Naive B cell (primary cell): ENCODE measurements at regions not wholly inside any gene's neighbourhood (a gene's known extent, or its start where the extent isn't known, plus 50 kb on each side); places are given as distances from the start of the nearest gene placed in this dataset.

Source experiments
- ATAC-seq, 2 donors: fragments of 150-1000 bp; cut with Tn5 transposase; 2 replicates each; pipeline ENCODE4 v1.10.0; 2021; ENCODE audit warnings: low read depth in 2 of 2, mild to moderate bottlenecking in 2 of 2, moderate library complexity in 2 of 2
- DNase-seq: peaks from one replicate; pipeline ENCODE4 v3.0.0; 2022
- H3K27ac Mint-ChIP-seq, 6 donors: one replicate each; pipeline ENCODE4 v1.8.0; 2020 to 2022; ENCODE audit warnings: mild to moderate bottlenecking in 6 of 6, mixed read lengths in 6 of 6, moderate library complexity in 5 of 6, inconsistent platforms in 2 of 6
- H3K27me3 Mint-ChIP-seq, 3 donors: one replicate each; pipeline ENCODE4 v1.8.0; 2021 to 2022; ENCODE audit warnings: mixed read lengths in 3 of 3, mild to moderate bottlenecking in 1 of 3
- H3K36me3 Mint-ChIP-seq, 2 donors: one replicate each; pipeline ENCODE4 v1.8.0; 2020 to 2022; ENCODE audit warnings: mixed read lengths in 2 of 2, inconsistent platforms in 1 of 2, mild to moderate bottlenecking in 1 of 2
- H3K4me1 Mint-ChIP-seq, 3 donors: one replicate each; pipeline ENCODE4 v1.8.0; 2020 to 2022; ENCODE audit warnings: mixed read lengths in 3 of 3, inconsistent platforms in 1 of 3, mild to moderate bottlenecking in 1 of 3, moderate library complexity in 1 of 3
- H3K4me3 Mint-ChIP-seq, 8 donors: one replicate each; pipeline ENCODE4 v1.8.0; 2020 to 2022; ENCODE audit warnings: mild to moderate bottlenecking in 8 of 8, mixed read lengths in 8 of 8, moderate library complexity in 8 of 8, inconsistent platforms in 2 of 8
- H3K9me3 Mint-ChIP-seq, 7 donors: one replicate each; pipeline ENCODE4 v1.8.0; 2020 to 2022; ENCODE audit warnings: mixed read lengths in 7 of 7, mild to moderate bottlenecking in 5 of 7, inconsistent platforms in 2 of 7, moderate library complexity in 1 of 7

- peaks cover 0 to 2% (median 0%) of the 10 kb centered on the region in 7 donors for H3K9me3 Mint-ChIP-seq
- DNase-seq = no peak
- H3K36me3 Mint-ChIP-seq = no peaks in the 10 kb centered on the region
These were observed 196.2 kb upstream of the PRDM1 start for GRCh38 chr6:105889902-105890301.

DNA sequence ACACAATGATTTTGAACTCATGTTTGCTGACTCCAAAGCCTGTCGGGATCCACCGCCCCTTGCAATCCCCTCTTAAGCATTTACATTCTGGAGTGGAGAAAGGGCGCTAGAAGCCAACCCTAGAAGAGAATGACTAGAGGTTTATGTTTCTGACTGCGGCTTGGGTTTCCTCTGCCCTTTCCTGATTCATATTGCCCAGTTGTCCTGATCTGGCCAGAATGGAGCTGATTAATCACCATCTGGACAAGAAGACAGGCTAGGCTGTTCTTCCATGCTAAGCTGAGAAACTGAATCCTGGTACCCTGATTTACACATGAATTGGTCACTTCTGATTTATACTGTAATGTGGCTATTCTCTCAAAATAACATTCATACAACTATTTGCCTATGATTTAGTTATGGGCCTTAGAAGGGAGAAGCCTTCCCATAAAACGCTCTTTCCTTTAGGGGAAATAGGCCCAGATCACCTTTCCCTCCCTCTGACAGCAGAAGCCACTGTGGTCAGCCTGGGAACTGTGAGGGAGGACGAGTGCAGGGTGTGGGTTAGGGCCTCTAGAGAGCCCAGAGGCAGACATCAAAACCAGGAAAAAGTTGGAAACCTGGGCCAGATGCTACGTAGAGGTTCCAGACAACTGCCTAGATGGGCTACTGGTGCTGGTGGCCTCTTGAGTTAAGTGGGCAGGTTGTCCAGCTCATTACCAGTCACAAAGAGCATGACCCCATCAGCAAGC, 199.2 kb upstream of the PRDM1 start:
- H3K4me3 Mint-ChIP-seq = no peak overlapping the region
- no peaks in the 10 kb centered on the region for H3K36me3 Mint-ChIP-seq
- H3K9me3 Mint-ChIP-seq = peaks cover 0 to 2% (median 0%) of the 10 kb centered on the region in 7 donors
- DNase-seq (no peak), ATAC-seq (no peak)
- H3K27ac Mint-ChIP-seq = peak overlapping the region in 3 of 6 donors; percentile 33 to 71 (median 58)
- H3K4me1 Mint-ChIP-seq = peaks cover 22 to 35% (median 31%) of the 10 kb centered on the region in 3 donors
- no peaks in the 10 kb centered on the region for H3K27me3 Mint-ChIP-seq

More at GRCh38 chr6:105889902-105890301, 196.2 kb upstream of the PRDM1 start:
- ATAC-seq = no peak
- H3K27me3 Mint-ChIP-seq = no peaks in the 10 kb centered on the region
- H3K4me1 Mint-ChIP-seq = peaks cover 2 to 20% (median 17%) of the 10 kb centered on the region in 3 donors
- H3K4me3 Mint-ChIP-seq = no peak overlapping the region
- no peak overlapping the region for H3K27ac Mint-ChIP-seq

DNA sequence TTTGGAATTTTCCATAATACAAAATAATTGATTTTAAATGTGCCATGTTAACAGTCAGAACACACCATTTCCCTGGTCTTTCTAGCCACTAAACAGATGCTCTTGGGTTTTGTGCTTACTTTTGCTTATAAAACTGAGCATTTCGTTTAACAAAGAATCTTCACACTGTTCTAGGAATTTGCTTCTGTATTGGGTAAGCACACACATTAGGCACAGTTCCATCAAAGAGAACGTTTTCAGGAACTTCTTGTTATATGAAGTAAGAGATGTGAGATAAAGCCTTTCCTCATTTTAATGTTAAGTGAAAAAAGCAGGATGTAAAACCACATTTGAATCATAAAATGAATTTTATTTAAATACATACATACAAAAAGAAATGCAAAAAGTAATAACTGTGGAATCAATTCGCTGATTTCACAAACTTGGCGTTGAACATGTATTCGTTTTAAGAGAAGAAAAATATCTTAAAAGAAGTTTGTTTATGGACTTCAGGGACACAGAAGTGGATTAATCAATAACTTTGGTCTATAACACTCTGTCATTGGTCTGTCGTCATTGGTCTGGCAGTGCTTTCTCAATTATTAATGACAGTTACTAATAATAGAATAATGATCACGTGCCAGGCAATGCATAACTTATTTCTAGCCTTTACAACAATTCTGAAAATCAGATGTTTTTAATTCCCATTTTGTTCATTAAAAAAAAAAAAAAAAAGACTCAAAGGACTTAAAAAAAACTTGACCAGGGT, 199.9 kb upstream of the PRDM1 start:
- H3K4me3 Mint-ChIP-seq = no peak overlapping the region
- H3K27ac Mint-ChIP-seq = no peak overlapping the region
- H3K27me3 Mint-ChIP-seq = no peaks in the 10 kb centered on the region
- ATAC-seq = no peak
- no peak for DNase-seq
- H3K4me1 Mint-ChIP-seq = peaks cover 28 to 41% (median 38%) of the 10 kb centered on the region in 3 donors
- H3K9me3 Mint-ChIP-seq = peaks cover 0 to 2% (median 0%) of the 10 kb centered on the region in 7 donors
- H3K36me3 Mint-ChIP-seq = no peaks in the 10 kb centered on the region

- Mint-ChIP-seq H3K27ac (peak overlapping the region in 5 of 6 donors; percentile 10 to 87 (median 45)), H3K9me3 (no peaks in the 10 kb centered on the region), H3K36me3 (no peaks in the 10 kb centered on the region), H3K4me3 (peak overlapping the region in 2 of 8 donors; percentile 21 to 36), H3K27me3 (no peaks in the 10 kb centered on the region), H3K4me1 (peaks cover 40 to 56% (median 56%) of the 10 kb centered on the region in 3 donors)
- DNase-seq (peak; percentile 25), ATAC-seq (peak; percentile 63 to 66)
These were observed 201.7 kb upstream of the PRDM1 start for GRCh38 chr6:105884426-105884825.

- no peaks in the 10 kb centered on the region for H3K9me3 Mint-ChIP-seq
- H3K27me3 Mint-ChIP-seq = no peaks in the 10 kb centered on the region
- DNase-seq = no peak
- no peaks in the 10 kb centered on the region for H3K36me3 Mint-ChIP-seq
- no peak for ATAC-seq
- peaks cover 40 to 59% (median 56%) of the 10 kb centered on the region in 3 donors for H3K4me1 Mint-ChIP-seq
- peak overlapping the region in 3 of 8 donors; percentile 4 to 36 (median 27) for H3K4me3 Mint-ChIP-seq
- peak overlapping the region in 4 of 6 donors; percentile 19 to 87 (median 58) for H3K27ac Mint-ChIP-seq
These were observed 202.1 kb upstream of the PRDM1 start for GRCh38 chr6:105884011-105884410.

GRCh38 chr6:105882828-105883227, 203.3 kb upstream of the PRDM1 start:
- no peak for ATAC-seq
- no peaks in the 10 kb centered on the region for H3K36me3 Mint-ChIP-seq
- H3K27ac Mint-ChIP-seq = peak overlapping the region in 4 of 6 donors; percentile 9 to 80 (median 29)

DNA sequence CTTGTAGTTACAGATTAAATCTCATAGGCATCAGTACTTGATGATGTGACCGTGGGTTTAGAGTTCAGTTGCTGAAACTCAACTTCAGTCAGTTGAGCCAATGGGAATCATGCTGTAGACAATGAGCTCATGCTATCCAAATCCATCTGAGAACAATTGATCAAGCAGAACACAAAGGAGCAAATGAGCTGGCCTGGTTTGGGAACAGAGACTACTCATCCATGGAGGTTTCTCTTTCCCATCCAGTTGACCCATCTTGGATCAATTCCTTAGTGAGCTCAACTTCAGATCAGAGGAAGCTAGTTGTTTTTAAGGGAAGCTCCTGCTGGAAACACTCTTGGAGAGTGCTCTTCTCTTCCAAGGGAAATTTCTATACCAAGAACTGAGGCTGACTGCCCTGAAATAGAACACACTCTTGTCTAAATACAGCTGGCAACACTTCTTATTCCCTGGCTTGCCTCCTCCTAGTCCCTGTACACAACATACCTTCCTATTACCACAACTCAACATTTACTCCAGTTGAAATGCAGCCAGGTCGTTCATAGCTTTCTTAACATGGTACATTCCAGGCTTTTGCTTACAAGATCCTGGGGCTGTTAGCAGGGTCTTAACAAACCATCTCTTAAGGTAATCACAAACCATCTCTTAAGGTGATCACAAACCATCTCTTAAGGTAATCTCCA, 203.9 kb upstream of the PRDM1 start:
- H3K27me3 Mint-ChIP-seq = no peaks in the 10 kb centered on the region
- no peak for ATAC-seq

More at GRCh38 chr6:105882828-105883227, 203.3 kb upstream of the PRDM1 start:
- H3K4me3 Mint-ChIP-seq = no peak overlapping the region
- peaks cover 49 to 68% (median 56%) of the 10 kb centered on the region in 3 donors for H3K4me1 Mint-ChIP-seq
- no peaks in the 10 kb centered on the region for H3K27me3 Mint-ChIP-seq
- DNase-seq = no peak
- no peaks in the 10 kb centered on the region for H3K9me3 Mint-ChIP-seq

GRCh38 chr6:105881608-105882007, 204.5 kb upstream of the PRDM1 start:
- no peak for ATAC-seq
- H3K27me3 Mint-ChIP-seq = no peaks in the 10 kb centered on the region
- peak overlapping the region in 2 of 8 donors; percentile 22 to 59 for H3K4me3 Mint-ChIP-seq
- no peak for DNase-seq
- peaks cover 51 to 71% (median 53%) of the 10 kb centered on the region in 3 donors for H3K4me1 Mint-ChIP-seq
- no peaks in the 10 kb centered on the region for H3K9me3 Mint-ChIP-seq
- no peaks in the 10 kb centered on the region for H3K36me3 Mint-ChIP-seq
- H3K27ac Mint-ChIP-seq = peak overlapping the region in 4 of 6 donors; percentile 30 to 77 (median 46)

More for the DNA sequence above, 203.9 kb upstream of the PRDM1 start:
- Mint-ChIP-seq H3K27ac (peak overlapping the region in 2 of 6 donors; percentile 15 to 33), H3K36me3 (no peaks in the 10 kb centered on the region), H3K4me3 (no peak overlapping the region), H3K9me3 (no peaks in the 10 kb centered on the region), H3K4me1 (peaks cover 49 to 67% (median 51%) of the 10 kb centered on the region in 3 donors)
- no peak for DNase-seq

DNA sequence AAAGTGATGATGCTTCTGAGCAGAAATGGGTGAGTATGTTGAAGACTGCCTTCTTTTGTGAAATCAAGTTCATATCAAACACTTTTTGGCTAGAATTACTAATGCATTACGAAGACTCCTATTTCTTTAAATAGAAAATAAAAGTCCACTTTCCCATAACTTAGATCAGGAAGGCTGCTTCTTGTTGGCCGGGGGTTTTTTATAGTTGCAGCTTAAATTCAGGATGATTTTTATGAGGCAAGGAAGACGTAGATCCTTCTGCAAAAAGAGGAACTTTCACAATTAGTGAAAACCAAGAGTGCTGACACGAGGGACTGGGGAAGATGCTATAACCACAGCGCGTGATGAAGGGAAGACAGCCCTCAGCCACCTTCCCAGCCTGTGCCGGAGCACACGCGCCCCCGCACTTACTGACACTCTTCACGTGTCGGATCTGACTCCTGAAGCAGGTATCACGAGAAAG, 206.1 kb upstream of the PRDM1 start:
- Mint-ChIP-seq H3K4me1 (peaks cover 66 to 86% (median 68%) of the 10 kb centered on the region in 3 donors), H3K27ac (peak overlapping the region; percentile 67 to 92 (median 80)), H3K36me3 (no peaks in the 10 kb centered on the region), H3K27me3 (no peaks in the 10 kb centered on the region), H3K4me3 (peak overlapping the region; percentile 53 to 91 (median 78)), H3K9me3 (no peaks in the 10 kb centered on the region)
- ATAC-seq (peak; percentile 84 to 87), DNase-seq (peak; percentile 68)

DNA sequence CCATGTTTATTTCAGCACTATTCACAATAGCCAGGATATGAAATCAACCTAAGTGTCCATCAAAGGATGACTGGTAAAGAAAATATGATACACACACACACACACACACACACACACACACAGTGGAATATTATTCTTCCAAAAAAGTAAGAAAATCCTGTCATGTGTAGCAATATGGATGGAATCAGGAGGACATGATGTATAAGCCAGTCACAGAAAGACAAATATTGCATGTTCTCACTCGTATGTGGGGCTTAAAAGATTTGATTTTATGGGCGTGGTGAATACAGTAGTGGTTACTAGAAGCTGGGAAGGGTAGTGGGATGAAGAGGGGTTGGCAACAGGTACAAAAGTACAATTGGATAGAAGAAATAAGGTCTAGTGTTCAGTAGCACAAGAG, 207.0 kb upstream of the PRDM1 start:
- Mint-ChIP-seq H3K9me3 (no peaks in the 10 kb centered on the region), H3K27me3 (no peaks in the 10 kb centered on the region), H3K36me3 (no peaks in the 10 kb centered on the region), H3K4me3 (no peak overlapping the region), H3K4me1 (peaks cover 62 to 87% (median 65%) of the 10 kb centered on the region in 3 donors), H3K27ac (peak overlapping the region in 3 of 6 donors; percentile 57 to 77 (median 75))
- no peak for DNase-seq
- ATAC-seq = no peak

- Mint-ChIP-seq H3K36me3 (no peaks in the 10 kb centered on the region), H3K4me1 (peaks cover 48 to 81% (median 50%) of the 10 kb centered on the region in 3 donors), H3K27me3 (no peaks in the 10 kb centered on the region), H3K9me3 (no peaks in the 10 kb centered on the region), H3K27ac (peak overlapping the region; percentile 68 to 99 (median 91)), H3K4me3 (peak overlapping the region; percentile 48 to 93 (median 82))
- no peak for DNase-seq
- ATAC-seq = no peak
These were observed 210.0 kb upstream of the PRDM1 start for GRCh38 chr6:105875974-105876640.

DNA sequence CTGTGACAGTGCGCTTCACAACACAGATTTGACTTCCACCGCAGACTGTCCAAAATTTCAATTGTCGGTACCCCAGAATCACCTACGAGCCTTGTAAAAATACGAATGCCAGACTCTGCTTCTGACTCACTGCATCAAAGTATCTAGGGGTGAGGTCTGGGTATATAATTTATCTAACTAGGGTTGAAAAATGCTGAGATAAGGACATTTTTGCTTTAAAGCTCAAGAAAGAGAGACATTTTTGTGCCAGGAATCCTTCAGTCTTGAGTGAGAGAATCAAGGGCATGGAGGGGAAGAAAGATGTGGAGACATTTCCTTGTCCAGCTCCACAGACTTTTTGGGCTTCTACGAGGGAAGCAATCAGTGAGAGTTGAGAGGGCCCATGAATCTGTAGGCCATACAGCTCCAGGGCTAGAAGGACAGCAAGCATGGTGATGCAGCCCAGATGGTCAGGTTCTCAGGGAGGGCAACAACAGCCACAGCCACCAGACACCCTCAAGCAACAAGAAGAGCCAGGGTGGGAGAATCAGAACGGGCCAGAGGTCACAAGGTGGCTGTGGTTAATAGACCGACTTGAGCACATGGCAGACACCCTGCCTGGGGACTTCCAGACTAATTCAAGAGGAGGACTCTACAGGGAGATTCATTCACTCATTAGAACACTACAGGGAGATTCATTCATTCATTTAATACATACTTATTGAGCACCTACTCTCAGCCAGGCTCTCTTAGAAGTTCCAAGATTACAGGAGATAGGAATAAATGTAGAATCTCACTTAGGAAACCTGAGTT, 211.1 kb upstream of the PRDM1 start:
- Mint-ChIP-seq H3K27ac (peak overlapping the region; percentile 49 to 98 (median 88)), H3K27me3 (no peaks in the 10 kb centered on the region), H3K4me3 (peak overlapping the region; percentile 48 to 93 (median 76)), H3K9me3 (no peaks in the 10 kb centered on the region), H3K36me3 (no peaks in the 10 kb centered on the region), H3K4me1 (peaks cover 44 to 77% (median 45%) of the 10 kb centered on the region in 3 donors)
- DNase-seq (peak; percentile 30), ATAC-seq (peak; percentile 55 to 68)
